Breast epithelium (tissue), 4 donors: ENCODE measurements at regions not wholly inside any gene's neighbourhood (a gene's known extent, or its start where the extent isn't known, plus 50 kb on each side); places are given as distances from the start of the nearest gene placed in this dataset.

ENCODE experiments used
- DNase-seq, 2 donors: peaks; one replicate each; pipeline ENCODE4 v3.0.0-alpha.2; 2019; ENCODE audit warnings: low spot score in 2 of 2
- H3K27ac ChIP-seq, 2 donors: fragments of 200-600 bp; sonication (generic) in 1 of 2; one replicate each; pipeline ENCODE4 v1.5.1; 2016 to 2019; ENCODE audit warnings: mild to moderate bottlenecking in 1 of 2
- H3K27me3 ChIP-seq, 2 donors: fragments of 200-600 bp; sonication (generic) in 1 of 2; one replicate each; pipeline versions ENCODE4 v1.5.1 to v1.6.0; 2017 to 2019; ENCODE audit warnings: control low read depth in 1 of 2, mild to moderate bottlenecking in 1 of 2
- H3K36me3 ChIP-seq: fragments of 200-600 bp; one replicate; pipeline ENCODE4 v1.5.1; 2019
- H3K4me1 ChIP-seq, 2 donors: fragments of 200-600 bp; sonication (generic); one replicate each; pipeline ENCODE4 v1.5.1; 2016 to 2019; ENCODE audit warnings: control low read depth in 1 of 2
- H3K4me3 ChIP-seq, 3 donors: fragments of 200-600 bp; sonication (generic); 1 replicate in 2 of 3; 2 replicates in 1 of 3; pipeline ENCODE4 v1.5.1; 2016 to 2019; ENCODE audit warnings: mild to moderate bottlenecking in 3 of 3, moderate library complexity in 2 of 3
- H3K9me3 ChIP-seq, 2 donors: fragments of 200-600 bp; sonication (generic) in 1 of 2; one replicate each; pipeline ENCODE4 v1.5.1; 2016 to 2019; ENCODE audit warnings: control low read depth in 1 of 2
- CTCF ChIP-seq, 3 donors: fragments of 450-650 bp; IDR thresholded peaks; one replicate each; pipeline ENCODE4 v1.5.1; 2016 to 2017; ENCODE audit warnings: antibody characterized with exemption in 3 of 3, mild to moderate bottlenecking in 3 of 3, moderate library complexity in 3 of 3
- POLR2A ChIP-seq: fragments of 450-650 bp; IDR thresholded peaks from one replicate; pipeline ENCODE4 v1.6.1; 2016; ENCODE audit warnings: antibody characterized with exemption, mild to moderate bottlenecking, moderate library complexity
- POLR2AphosphoS5 ChIP-seq, 3 donors: sonication (generic); formaldehyde crosslinking; IDR thresholded peaks; one replicate each; pipeline ENCODE4 v1.6.1; 2017; ENCODE audit warnings: antibody characterized with exemption in 3 of 3
- intact Hi-C: fragments of 100-400 bp; cut with DNase I; formaldehyde crosslinking; loops from one replicate; pipeline ENCODE4 v1.15.1; 2023; ENCODE audit warnings: low total_unique reads

- H3K4me3 ChIP-seq = no peak overlapping the region
- no peaks in the 10 kb centered on the region for H3K27me3 ChIP-seq
- H3K4me1 ChIP-seq = peaks cover 4% of the 10 kb centered on the region in 2 donors
- intact Hi-C loops = loop anchor here (10.0 kb wide), 1 partner anchor 203 kb away; no protein-coding TSS in a partner anchor
- no peaks in the 10 kb centered on the region for H3K36me3 ChIP-seq
- no peak for DNase-seq
- TF ChIP-seq POLR2AphosphoS5 (IDR thresholded peaks at IDR 0.05) (no peak), CTCF (IDR thresholded peaks at IDR 0.05) (no peak), POLR2A (no peak)
- H3K9me3 ChIP-seq = no peaks in the 10 kb centered on the region
- H3K27ac ChIP-seq = no peak overlapping the region
These were observed 64.7 kb upstream of the ASAP2 start for GRCh38 chr2:9141706-9142460.

- TF ChIP-seq POLR2A (no peak), POLR2AphosphoS5 (IDR thresholded peaks at IDR 0.05) (no peak), CTCF (IDR thresholded peaks at IDR 0.05) (no peak)
- Histone ChIP-seq H3K4me1 (peaks cover 4% of the 10 kb centered on the region in 2 donors), H3K27ac (no peak overlapping the region), H3K9me3 (no peaks in the 10 kb centered on the region), H3K27me3 (no peaks in the 10 kb centered on the region), H3K4me3 (no peak overlapping the region), H3K36me3 (no peaks in the 10 kb centered on the region)
- DNase-seq = no peak
- intact Hi-C loops = loop anchor here (10.0 kb wide), 1 partner anchor 204 kb away; no protein-coding TSS in a partner anchor
These were observed 65.4 kb upstream of the ASAP2 start for GRCh38 chr2:9141091-9141667.

- Histone ChIP-seq H3K4me3 (no peak overlapping the region), H3K36me3 (no peaks in the 10 kb centered on the region), H3K27ac (no peak overlapping the region), H3K4me1 (peaks cover 4% of the 10 kb centered on the region in 2 donors), H3K9me3 (no peaks in the 10 kb centered on the region), H3K27me3 (no peaks in the 10 kb centered on the region)
- no peak for DNase-seq
- no peak for TF ChIP-seq CTCF (IDR thresholded peaks at IDR 0.05)
- TF ChIP-seq POLR2AphosphoS5 (IDR thresholded peaks at IDR 0.05) = no peak
- TF ChIP-seq POLR2A = no peak
- intact Hi-C loops = loop anchor here (10.0 kb wide), 1 partner anchor 204 kb away; no protein-coding TSS in a partner anchor
These were observed 66.0 kb upstream of the ASAP2 start for GRCh38 chr2:9140645-9141044.

GRCh38 chr2:9139491-9140443 is 66.8 kb upstream of the ASAP2 start:
- peak in 1 of 2 donors; percentile 72 for DNase-seq
- H3K27ac ChIP-seq = no peak overlapping the region
- no peak for TF ChIP-seq POLR2AphosphoS5 (IDR thresholded peaks at IDR 0.05)
- TF ChIP-seq CTCF (IDR thresholded peaks at IDR 0.05) = peak in 2 of 3 donors; percentile 61
- no peaks in the 10 kb centered on the region for H3K36me3 ChIP-seq
- no peak overlapping the region for H3K4me3 ChIP-seq
- intact Hi-C loops = loop anchor here (10.0 kb wide), 1 partner anchor 205 kb away; no protein-coding TSS in a partner anchor
- H3K4me1 ChIP-seq = peaks cover 4% of the 10 kb centered on the region in 2 donors
- no peaks in the 10 kb centered on the region for H3K27me3 ChIP-seq
- no peaks in the 10 kb centered on the region for H3K9me3 ChIP-seq
